Astrocyte of the cerebellum (primary cell): ENCODE measurements at regions not wholly inside any gene's neighbourhood (a gene's known extent, or its start where the extent isn't known, plus 50 kb on each side); places are given as distances from the start of the nearest gene placed in this dataset.

Source experiments
- DNase-seq: peaks from one replicate; pipeline ENCODE4 v3.0.0-alpha.2; 2011; ENCODE audit warnings: low read depth
- H3K4me3 ChIP-seq: 2 replicates; pipeline ENCODE4 v1.5.1; 2011; ENCODE audit warnings: mild to moderate bottlenecking, low read depth, low read length, moderate library complexity
- CTCF ChIP-seq: IDR thresholded peaks from 2 replicates; pipeline ENCODE4 v1.5.1; 2012; ENCODE audit warnings: low read length, low read depth, moderate library complexity, mild to moderate bottlenecking; ENCODE audit errors: missing control alignments
- in situ Hi-C: cut with HindIII; loops from 2 replicates; pipeline ENCODE4 v1.10.0; 2017; ENCODE audit warnings: low sequenced_read_pairs

- no peak overlapping the region for H3K4me3 ChIP-seq
- in situ Hi-C loops, result no loop called here
- TF ChIP-seq CTCF, result no peak
- DNase-seq, result no peak
Measured at GRCh38 chr6:6895929-6896328, 211.8 kb upstream of the RREB1 start.

- in situ Hi-C loops, result no loop called here
- H3K4me3 ChIP-seq, result no peak overlapping the region
- no peak for TF ChIP-seq CTCF
- no peak for DNase-seq
Measured at GRCh38 chr6:6897140-6897539, 210.6 kb upstream of the RREB1 start.

- no peak overlapping the region for H3K4me3 ChIP-seq
- no peak for TF ChIP-seq CTCF
- in situ Hi-C loops, result no loop called here
- no peak for DNase-seq
Measured at GRCh38 chr6:6900569-6901204, 207.1 kb upstream of the RREB1 start.

- in situ Hi-C loops, result no loop called here
- no peak overlapping the region for H3K4me3 ChIP-seq
- no peak for TF ChIP-seq CTCF
Measured at GRCh38 chr6:6901205-6901719, 206.5 kb upstream of the RREB1 start.

GRCh38 chr6:6901945-6902344 lies 205.8 kb upstream of the RREB1 start:
- in situ Hi-C loops, result no loop called here
- DNase-seq, result no peak
- no peak for TF ChIP-seq CTCF
- no peak overlapping the region for H3K4me3 ChIP-seq

More at GRCh38 chr6:6901205-6901719, 206.5 kb upstream of the RREB1 start:
- no peak for DNase-seq

GRCh38 chr6:6905961-6906518 lies 201.7 kb upstream of the RREB1 start:
- no peak for DNase-seq
- TF ChIP-seq CTCF, result no peak
- in situ Hi-C loops, result no loop called here
- H3K4me3 ChIP-seq, result no peak overlapping the region
